ENCODE measurements at regions not wholly inside any gene's neighbourhood (a gene's known extent, or its start where the extent isn't known, plus 50 kb on each side); places are given as distances from the start of the nearest gene placed in this dataset.

DNA sequence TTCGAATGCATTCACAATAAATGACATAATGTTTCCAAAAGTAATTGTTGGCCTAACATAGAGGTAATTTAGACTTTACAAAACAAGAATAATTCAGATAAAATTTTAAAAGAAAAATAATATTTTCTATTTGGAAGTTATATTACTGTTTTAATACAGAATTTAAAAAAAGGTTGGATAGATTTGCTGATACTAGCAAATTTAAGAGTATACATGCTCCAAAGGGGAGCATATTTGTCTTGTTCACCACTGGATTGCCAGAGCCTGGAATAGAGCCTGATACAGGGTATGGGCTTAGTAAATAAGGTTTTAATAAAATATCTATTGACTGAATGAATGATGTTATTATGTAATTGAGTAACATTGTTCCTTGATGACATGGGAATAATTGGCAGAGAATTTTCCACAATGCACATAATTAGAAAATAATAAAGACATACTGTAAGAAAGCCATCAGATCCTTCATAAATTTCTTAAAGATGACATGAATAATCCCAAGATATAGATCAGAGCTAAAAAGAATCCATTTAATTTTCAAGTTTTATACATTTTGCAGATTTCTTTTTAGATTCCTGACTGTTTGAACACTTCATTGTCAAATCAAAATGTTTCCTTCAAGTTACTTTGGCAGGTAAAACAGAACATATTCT, 305.3 kb downstream of the SLC6A15 start:
- no peak for DNase-seq (ENCODE audit: low read depth in 4 of 4, low spot score in 3 of 4)

DNA sequence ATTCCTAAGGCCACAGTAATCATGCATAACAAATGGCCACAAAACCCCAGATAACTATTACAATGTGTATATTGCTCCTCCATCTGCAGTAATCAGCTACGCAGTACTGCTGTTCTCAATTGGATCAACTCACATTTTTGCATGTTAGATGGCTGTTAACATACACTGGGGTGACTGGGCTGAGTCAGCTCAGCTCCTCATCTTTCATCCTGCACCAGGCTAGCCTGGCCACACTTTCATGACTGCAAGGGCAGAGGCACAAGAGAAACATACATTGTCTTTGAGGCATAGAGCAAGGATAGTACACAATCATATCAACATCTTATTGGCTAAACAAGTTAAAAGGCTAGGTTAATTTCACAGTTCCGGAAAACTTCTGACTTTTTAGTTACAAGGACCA, 306.6 kb downstream of the SLC6A15 start:
- no peak for DNase-seq (ENCODE audit: low read depth in 4 of 4, low spot score in 3 of 4)

DNA sequence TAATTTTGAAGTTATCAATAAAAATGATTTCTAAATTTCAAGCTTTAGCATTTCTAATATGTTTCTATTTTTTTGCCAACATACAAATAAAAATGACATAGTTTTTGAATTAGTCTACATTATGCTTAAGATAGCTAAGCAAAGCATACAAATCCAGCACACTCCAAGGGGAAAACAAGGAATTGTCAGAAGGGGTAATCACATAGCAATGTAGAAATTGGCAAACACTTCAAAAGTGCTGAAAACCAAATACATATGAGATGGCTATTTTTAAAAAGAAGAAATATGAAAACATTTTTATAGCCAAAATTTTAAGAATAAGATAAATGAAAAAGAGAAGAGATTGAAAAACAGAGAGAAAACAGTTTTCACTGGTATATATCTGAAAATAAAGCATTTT, 308.0 kb downstream of the SLC6A15 start:
- no peak for DNase-seq (ENCODE audit: low read depth in 4 of 4, low spot score in 3 of 4)

DNA sequence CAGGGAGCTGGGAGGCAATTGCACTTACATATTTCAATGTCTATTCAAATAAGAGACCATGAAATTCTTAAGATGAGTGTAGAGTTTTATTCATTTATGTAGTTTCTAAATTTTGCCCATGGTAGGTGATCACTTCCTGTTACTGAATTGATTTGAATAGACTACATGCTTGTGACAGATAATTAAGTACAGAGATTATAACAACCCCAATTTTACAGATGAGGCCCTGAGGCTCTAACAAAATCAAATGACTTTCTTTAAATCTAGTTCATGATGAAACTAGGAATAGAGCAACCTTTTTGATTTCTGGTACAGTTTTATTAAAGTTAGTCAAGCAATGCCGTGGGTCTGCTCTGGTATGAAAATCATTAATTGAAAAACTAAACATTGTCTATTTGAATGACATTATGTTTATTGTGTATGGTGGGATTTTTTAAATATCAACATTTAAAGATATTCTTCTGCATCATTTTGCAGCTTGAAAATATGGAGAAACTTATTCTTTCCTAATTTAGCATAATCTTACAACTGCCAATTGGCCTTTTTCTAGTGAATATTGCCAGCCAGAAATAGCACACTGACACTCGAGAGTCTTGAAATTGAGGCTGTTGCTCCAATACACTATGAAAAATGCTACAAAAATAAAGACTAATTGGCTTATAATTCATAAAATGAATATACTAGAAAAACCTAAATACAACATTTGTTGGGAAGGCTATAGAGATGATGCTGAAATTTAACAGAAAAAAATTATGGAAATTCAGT, 308.9 kb downstream of the SLC6A15 start:
- no peak for DNase-seq (ENCODE audit: low read depth in 4 of 4, low spot score in 3 of 4)

DNA sequence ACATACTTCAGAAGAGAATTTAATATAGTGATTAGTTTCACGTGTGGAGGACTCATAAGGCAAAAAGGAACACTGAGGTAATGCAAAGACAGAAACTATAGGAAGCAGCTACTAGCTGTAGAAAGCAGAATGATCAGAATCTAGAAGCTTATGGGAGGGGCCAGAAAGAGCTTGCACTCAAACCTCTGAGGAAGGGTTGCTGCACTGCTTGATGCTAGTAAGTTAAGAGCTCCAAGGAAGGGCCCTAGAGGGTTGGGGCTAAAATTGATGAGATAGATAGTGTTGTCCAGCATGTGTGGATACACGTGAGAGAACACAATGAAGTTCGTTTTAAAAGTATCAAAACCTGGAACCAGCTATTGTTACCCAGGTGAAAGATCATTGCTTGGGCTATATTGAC, 311.1 kb downstream of the SLC6A15 start:
- DNase-seq (ENCODE audit: low read depth in 4 of 4, low spot score in 3 of 4), result no peak

DNA sequence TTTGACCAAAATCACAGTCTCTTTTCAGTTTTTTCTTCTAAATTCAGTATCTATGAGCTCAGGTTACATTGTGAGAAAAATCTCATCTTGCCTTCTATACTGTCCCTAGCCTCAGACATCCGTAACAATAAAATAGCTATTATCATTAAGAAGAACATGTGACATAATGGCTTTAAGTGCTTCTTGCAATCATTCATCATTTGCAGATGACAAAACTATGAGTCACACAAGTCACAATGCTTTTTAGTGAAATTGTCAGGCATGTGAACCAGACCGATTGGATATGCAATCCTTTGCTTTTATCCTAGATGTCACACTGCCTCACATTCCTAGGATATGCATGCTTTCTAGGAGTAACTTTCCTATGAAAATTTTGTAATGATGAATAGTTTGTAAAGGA, 313.1 kb downstream of the SLC6A15 start:
- DNase-seq (ENCODE audit: low read depth in 4 of 4, low spot score in 3 of 4), result no peak

DNA sequence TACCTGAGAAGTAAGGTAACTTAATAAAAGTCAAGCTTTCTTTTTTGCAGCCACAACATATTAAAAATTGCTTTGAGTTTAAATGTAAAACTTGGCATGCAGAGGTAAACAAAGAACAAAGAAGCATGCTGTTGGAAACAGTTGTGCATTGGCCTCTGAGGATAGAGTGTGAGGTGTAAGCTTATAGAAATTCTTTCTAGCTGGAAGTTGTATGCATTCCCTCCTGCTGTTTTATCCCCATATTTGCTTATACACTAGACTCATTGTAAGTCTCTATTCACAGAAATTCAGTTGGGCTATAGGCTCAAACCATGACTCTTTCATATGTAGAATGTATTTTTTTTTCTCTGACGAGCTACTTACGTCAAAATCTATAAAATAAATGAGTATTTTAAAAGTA, 316.3 kb downstream of the SLC6A15 start:
- no peak for DNase-seq (ENCODE audit: low read depth in 4 of 4, low spot score in 3 of 4)

DNA sequence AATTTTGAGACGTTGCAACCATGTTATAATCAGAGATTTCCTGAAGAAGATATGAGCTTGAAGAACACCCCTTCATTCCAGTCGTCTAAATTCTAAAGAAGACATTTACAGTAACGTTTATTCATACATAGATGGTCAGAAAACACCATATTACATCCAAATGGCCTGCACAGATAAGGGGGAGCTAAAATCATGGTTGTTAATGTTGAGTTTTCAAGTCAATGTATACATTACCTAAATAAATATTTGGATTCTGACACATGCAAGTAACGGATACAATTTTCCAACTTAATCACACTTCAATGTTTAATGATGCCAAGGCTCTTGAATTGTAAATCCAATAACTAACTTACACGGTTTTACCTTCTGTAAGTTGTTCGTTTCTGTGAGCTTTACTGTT, 318.4 kb downstream of the SLC6A15 start:
- DNase-seq (ENCODE audit: low read depth in 4 of 4, low spot score in 3 of 4), result no peak

DNA sequence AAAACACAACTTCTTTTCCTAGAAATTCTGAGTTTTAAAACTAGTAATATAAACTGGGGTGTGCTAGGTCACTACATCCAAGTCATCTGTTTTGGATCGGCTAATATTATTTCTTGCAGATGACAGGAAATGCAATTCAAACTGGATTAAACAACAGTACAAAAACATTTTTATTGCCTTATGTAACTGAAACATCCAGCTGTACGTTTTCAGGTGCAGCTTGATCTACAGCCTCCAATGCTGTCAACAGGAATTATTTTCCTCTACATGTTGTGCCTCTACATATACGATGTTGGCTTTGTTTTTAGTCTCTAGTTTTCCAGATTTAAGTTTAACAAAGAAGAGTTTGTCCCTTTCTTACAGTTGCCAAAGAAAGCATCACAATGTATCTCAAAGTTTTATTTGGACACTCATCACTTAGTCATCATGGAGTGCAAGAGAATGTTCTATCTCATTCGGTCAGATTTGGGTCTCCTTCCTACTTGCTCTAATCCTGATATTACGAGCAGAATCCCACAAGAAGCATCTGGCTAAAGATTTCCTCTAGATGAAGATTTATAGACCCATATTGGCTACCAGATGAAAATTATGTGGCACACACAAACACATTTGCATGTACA, 326.7 kb downstream of the SLC6A15 start:
- no peak for DNase-seq (ENCODE audit: low read depth in 4 of 4, low spot score in 3 of 4)

DNA sequence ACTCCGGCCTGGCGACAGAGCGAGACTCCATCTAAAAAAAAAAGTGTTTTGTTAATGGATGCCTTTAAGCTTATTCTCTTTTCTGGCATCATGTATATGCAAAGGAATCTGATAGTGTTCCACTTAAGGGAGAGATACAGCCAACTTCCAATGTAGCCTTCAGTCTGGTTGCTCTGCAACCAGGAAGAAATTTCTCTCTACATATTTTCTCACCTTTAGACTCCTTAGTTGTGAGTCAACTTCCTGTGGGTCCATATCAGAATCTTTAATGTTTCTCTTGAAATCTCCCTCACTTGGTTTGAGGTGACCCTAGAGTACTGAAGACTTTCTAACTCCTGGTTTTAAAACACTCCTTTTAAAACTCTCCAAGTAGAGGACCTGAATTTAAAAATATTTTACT, 340.4 kb downstream of the SLC6A15 start:
- DNase-seq (ENCODE audit: low read depth in 4 of 4, low spot score in 3 of 4), result no peak

DNA sequence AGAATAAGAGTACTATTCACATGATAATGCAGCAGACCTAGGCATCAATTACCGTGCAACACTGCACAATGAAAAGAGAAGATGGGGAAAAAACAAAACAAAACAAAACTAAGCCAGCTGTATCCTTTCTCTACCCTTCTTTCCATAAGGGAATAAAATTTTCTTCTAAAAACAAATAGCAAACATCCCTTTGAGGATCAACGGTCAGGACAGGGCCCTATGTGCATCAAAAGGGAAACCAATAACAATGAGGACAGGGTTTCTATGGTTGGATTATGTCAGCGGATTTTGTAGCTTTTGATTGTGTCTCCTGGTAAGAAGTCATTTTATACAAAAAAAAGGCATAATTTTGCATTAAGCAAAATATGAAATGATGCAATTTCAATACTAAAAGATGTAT, 350.3 kb downstream of the SLC6A15 start:
- DNase-seq (ENCODE audit: low read depth in 4 of 4, low spot score in 3 of 4), result no peak

DNA sequence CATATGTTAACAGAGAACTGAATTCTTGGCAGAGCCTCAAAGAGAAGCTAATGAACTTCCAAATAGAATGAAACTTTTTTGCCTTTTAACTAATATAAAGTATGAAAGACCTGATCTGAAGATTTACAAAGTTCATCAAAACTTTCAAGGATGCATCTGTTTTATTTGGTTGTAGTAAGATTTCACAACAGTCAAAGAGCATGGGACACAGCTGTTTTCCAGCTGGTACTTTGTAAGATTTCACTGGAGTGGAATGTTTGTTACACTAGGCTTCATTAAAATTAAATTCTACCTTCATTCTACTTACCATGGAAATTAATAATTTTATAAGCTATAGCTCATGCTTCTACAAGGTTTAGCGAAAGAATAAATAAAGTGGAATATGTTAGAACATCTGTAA, 351.2 kb downstream of the SLC6A15 start:
- DNase-seq (ENCODE audit: low read depth in 4 of 4, low spot score in 3 of 4), result peak in 1 of 4 donors; percentile 5

DNA sequence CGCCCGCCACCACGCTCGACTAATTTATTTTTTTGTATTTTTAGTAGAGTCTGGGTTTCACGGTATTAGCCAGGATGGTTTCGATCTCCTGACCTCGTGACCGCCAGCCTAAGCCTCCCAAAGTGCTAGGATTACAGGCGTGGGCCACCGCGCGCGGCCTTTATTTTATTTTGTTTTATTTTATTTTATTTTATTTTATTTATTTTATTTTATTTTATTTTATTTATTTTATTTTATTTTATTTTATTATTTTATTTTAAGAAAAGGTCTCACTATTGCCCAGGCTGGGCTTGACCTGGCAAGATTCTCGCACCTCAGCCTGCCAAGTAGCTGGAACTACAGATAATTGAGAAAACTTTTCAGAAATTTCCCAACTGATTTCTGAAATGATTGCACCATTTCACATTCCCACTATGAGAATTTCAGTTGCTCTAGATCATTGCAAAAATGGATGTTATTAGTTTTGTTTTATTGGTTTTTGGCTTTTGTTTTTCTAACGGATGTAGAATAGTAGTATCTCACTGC, 358.3 kb downstream of the SLC6A15 start:
- DNase-seq (ENCODE audit: low read depth in 4 of 4, low spot score in 3 of 4), result no peak

DNA sequence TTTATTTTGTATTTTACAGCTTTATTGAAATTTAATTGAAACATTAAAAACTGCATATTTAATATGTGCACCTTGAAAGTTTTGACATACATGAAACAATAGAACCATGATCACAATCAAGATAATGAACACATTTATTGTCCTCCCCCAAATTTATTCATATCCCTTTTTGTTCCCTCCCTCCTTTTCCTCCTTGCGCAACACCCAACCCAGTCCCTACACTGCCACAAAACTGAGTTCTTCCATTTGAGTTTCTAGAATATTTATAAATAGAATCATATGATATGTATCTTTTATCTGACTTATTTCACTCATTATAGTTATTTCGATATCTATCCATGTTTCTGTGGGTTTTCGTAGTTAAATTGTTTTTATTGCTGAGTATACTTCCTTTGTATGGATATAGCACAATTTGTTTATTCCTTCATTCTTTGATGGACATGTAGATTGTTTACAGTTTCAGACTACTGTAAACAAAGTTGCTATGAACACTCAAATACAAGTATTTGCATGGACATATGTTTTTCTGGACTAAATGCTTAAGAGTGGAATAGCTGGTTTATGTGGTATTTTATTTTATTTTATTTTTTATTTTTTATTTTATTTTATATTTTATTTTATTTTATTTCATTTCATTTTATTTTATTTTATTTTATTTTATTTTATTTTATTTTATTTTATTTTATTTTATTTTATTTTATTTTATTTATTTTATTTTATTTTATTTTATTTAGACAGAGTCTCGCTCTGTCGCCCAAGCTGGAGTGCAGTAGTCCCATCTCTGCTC, 359.1 kb downstream of the SLC6A15 start:
- no peak for DNase-seq (ENCODE audit: low read depth in 4 of 4, low spot score in 3 of 4)

DNA sequence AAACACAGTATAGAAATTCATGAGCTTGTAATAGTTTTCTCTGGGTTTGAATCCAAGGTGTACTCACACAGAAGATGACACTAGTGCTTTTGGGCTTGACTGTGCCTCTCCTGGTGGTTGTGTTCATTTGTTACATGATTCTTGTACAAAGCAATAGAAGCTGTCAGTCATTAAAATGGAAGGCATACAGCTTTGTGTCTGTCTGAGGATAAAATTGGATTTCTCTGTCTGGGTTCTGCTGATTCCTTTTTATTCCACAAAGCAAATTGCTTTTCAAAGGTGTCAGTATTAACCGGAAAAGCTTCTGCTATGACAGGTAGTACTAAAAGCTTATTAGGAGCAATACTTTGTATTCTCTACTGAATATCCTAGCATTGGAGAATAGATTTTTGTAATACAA, 361.2 kb downstream of the SLC6A15 start:
- DNase-seq (ENCODE audit: low read depth in 4 of 4, low spot score in 3 of 4), result no peak

DNA sequence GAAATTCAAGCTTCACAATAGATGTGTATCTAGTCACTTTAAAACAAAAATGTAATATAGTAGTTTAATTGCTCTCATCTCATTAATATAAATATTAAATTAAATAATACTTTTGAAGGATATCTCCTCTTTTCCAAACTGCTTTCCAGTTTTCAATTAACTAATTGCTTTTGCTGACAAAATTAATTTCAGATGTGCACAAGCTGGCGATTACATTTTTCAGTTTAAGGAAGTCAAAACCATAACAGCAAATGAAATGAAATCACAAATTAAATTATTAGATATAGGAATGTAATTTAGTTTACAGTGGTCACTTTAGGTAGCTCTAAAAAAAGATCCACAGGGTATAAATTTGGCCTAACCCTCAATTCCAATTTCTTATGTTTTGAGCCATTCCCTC, 362.1 kb downstream of the SLC6A15 start:
- no peak for DNase-seq (ENCODE audit: low read depth in 4 of 4, low spot score in 3 of 4)

DNA sequence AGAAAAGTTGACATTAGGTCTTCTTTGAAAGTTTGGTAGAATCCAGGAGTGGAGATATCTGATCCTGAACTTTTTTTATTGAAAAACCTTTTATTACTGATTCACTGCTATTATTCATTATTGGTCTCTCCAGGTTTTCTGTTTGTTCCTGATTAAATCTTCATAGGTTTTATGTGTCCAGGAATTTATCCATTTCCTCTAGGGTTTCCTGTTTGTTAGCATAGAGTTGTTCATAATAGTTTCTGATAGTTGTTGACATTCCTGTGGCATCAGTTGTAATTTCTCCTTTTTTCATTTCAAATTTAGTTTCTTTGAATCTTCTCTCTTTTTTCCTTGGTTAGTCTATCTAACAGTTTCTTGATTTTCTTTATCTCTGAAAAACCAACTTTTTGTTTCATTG, 370.3 kb downstream of the SLC6A15 start:
- DNase-seq (ENCODE audit: low read depth in 4 of 4, low spot score in 3 of 4), result no peak

DNA sequence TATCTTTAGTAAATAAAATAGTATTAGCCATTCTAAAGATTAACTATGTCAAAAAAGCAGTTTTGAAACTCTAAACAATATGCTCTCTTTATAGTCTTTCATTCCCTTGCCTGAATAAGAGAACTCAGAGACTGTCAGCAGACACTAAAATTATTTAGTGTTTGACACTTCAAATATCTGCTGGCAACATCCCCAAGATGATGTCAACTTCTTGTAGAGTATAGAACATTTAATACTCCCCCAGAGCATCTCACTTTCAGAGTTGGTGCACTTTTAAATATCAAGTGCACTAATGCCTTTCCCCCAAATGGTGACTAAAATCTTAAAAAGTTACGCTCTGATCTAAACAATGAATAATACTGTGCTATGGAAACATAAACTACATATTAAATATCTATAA, 374.9 kb downstream of the SLC6A15 start:
- no peak for DNase-seq (ENCODE audit: low read depth in 4 of 4, low spot score in 3 of 4)

DNA sequence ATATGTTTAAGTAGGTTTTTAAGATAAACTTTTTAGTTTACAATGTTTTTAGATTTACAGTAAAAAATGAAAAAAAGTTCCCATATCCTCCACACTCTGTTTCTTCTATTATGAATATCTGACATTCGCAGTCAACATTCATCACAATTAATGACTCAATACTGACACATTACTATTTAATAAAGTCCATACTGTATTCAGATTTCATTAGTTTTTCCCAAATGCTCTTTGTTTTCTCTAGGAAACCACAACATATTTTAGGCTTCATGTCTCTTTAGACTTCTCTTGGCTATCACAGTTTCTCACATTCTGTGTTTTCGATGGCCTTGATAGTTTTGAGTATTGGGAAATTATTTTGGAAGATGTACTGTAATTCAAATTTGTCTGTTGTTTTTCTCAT, 399.8 kb downstream of the SLC6A15 start:
- DNase-seq (ENCODE audit: low read depth in 4 of 4, low spot score in 3 of 4), result no peak

DNA sequence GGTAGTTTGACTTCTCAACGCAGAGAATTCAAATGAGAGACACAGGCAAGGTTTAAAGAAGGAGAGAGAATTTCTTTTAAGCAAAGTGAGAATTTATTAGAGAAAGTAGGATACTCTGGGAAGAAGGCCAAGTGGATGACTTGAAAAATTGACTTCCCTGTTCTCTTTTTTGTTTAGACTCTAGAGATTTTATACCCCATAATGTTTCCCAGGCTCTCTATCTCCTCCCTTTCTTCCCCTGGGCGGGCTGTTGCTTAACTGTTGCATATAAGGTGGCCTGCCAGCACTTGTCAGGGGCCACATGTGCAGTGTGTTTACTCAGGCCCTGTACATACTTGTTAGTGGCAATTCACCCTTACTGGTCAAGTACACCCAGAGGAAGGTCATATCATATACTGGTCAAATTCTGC, 403.7 kb downstream of the SLC6A15 start:
- no peak for DNase-seq (ENCODE audit: low read depth in 4 of 4, low spot score in 3 of 4)
